ENCODE measurements at regions not wholly inside any gene's neighbourhood (a gene's known extent, or its start where the extent isn't known, plus 50 kb on each side); places are given as distances from the start of the nearest gene placed in this dataset.

DNA sequence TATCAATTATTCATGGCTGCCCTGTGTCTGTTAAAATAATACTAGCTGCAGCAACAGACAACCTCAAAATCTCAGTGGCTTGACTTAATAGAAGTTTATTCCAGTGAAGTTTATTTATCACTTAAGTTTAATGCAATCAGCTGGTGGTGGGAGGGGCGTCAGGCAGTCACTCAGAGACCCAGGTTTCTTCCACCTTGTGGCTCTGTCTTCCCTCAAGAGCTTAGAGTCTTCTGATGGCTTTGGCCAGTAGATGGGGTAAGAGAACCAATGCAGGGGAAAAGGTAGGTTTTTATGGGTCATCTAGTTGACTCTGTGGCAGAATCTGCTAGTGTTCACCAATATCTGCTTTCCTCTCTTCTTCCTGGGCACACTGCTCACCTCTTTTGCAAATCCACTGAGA lies 668.9 kb downstream of the AACS start:
- Histone ChIP-seq H3K27ac (ENCODE audit: low read depth, low read length) (no peak overlapping the region), H2AFZ (ENCODE audit: low read length) (no peak overlapping the region), H3K4me1 (ENCODE audit: insufficient read depth, low read length) (no peaks in the 10 kb centered on the region), H3K4me3 (ENCODE audit: insufficient read depth, low read length) (no peak overlapping the region), H3K9me3 (ENCODE audit: low read depth, low read length) (no peaks in the 10 kb centered on the region), H3K27me3 (ENCODE audit: insufficient read depth, low read length) (no peaks in the 10 kb centered on the region), H3K36me3 (ENCODE audit: insufficient read depth, low read length) (no peaks in the 10 kb centered on the region), H4K20me1 (ENCODE audit: insufficient read depth, low read length) (no peaks in the 10 kb centered on the region), H3K79me2 (ENCODE audit: insufficient read depth, low read length) (no peaks in the 10 kb centered on the region), H3K4me2 (ENCODE audit: insufficient read depth, low read length) (no peak overlapping the region)
- no peak for TF ChIP-seq CTCF (IDR thresholded peaks at IDR 0.05; ENCODE audit: extremely low read depth, low read depth, low read length)
- no peak for DNase-seq (ENCODE audit: insufficient read length, low spot score, missing footprints)

- Histone ChIP-seq H3K4me1 (ENCODE audit: insufficient read depth, low read length) (no peaks in the 10 kb centered on the region), H3K79me2 (ENCODE audit: insufficient read depth, low read length) (no peaks in the 10 kb centered on the region), H3K4me2 (ENCODE audit: insufficient read depth, low read length) (no peak overlapping the region), H4K20me1 (ENCODE audit: insufficient read depth, low read length) (no peaks in the 10 kb centered on the region), H3K9me3 (ENCODE audit: low read depth, low read length) (peaks cover 2% of the 10 kb centered on the region), H3K27me3 (ENCODE audit: insufficient read depth, low read length) (no peaks in the 10 kb centered on the region), H3K36me3 (ENCODE audit: insufficient read depth, low read length) (no peaks in the 10 kb centered on the region), H3K27ac (ENCODE audit: low read depth, low read length) (no peak overlapping the region), H2AFZ (ENCODE audit: low read length) (no peak overlapping the region), H3K4me3 (ENCODE audit: insufficient read depth, low read length) (no peak overlapping the region)
- no peak for TF ChIP-seq CTCF (IDR thresholded peaks at IDR 0.05; ENCODE audit: extremely low read depth, low read depth, low read length)
- DNase-seq (ENCODE audit: insufficient read length, low spot score, missing footprints): no peak
Measured at GRCh38 chr12:125738211-125738610, 673.0 kb downstream of the AACS start.

DNA sequence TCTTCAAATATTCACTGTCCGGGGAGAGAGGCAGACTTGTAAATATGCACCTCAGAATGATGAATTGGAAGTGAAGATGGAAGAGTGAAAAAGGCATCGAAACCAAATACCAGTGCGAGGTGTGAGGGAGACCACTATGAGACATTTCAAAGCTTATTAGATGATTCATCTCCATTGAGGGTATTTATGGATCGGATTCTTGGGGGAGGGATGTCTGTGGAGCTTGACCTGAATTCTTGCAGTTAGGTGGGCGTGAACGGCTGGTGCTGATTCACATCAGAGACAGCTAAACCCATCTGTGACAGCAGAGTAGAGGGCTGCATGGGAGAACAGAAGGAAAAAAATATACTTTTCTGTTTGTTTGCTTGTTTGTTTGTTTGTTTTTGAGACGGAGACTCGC lies 677.2 kb downstream of the AACS start:
- H3K27ac ChIP-seq (ENCODE audit: low read depth, low read length): no peak overlapping the region
- H3K79me2 ChIP-seq (ENCODE audit: insufficient read depth, low read length): no peaks in the 10 kb centered on the region
- H3K4me1 ChIP-seq (ENCODE audit: insufficient read depth, low read length): no peaks in the 10 kb centered on the region
- no peak for TF ChIP-seq CTCF (IDR thresholded peaks at IDR 0.05; ENCODE audit: extremely low read depth, low read depth, low read length)
- peaks cover 2% of the 10 kb centered on the region for H3K9me3 ChIP-seq (ENCODE audit: low read depth, low read length)
- H3K4me2 ChIP-seq (ENCODE audit: insufficient read depth, low read length): no peak overlapping the region
- H4K20me1 ChIP-seq (ENCODE audit: insufficient read depth, low read length): no peaks in the 10 kb centered on the region
- no peak overlapping the region for H2AFZ ChIP-seq (ENCODE audit: low read length)
- no peaks in the 10 kb centered on the region for H3K36me3 ChIP-seq (ENCODE audit: insufficient read depth, low read length)
- no peak overlapping the region for H3K4me3 ChIP-seq (ENCODE audit: insufficient read depth, low read length)
- no peaks in the 10 kb centered on the region for H3K27me3 ChIP-seq (ENCODE audit: insufficient read depth, low read length)
- no peak for DNase-seq (ENCODE audit: insufficient read length, low spot score, missing footprints)

- Histone ChIP-seq H2AFZ (ENCODE audit: low read length) (no peak overlapping the region), H3K4me3 (ENCODE audit: insufficient read depth, low read length) (no peak overlapping the region), H3K79me2 (ENCODE audit: insufficient read depth, low read length) (no peaks in the 10 kb centered on the region), H4K20me1 (ENCODE audit: insufficient read depth, low read length) (no peaks in the 10 kb centered on the region), H3K27ac (ENCODE audit: low read depth, low read length) (no peak overlapping the region), H3K4me1 (ENCODE audit: insufficient read depth, low read length) (no peaks in the 10 kb centered on the region), H3K36me3 (ENCODE audit: insufficient read depth, low read length) (no peaks in the 10 kb centered on the region), H3K9me3 (ENCODE audit: low read depth, low read length) (peaks cover 2% of the 10 kb centered on the region), H3K27me3 (ENCODE audit: insufficient read depth, low read length) (no peaks in the 10 kb centered on the region), H3K4me2 (ENCODE audit: insufficient read depth, low read length) (no peak overlapping the region)
- DNase-seq (ENCODE audit: insufficient read length, low spot score, missing footprints): no peak
- TF ChIP-seq CTCF (IDR thresholded peaks at IDR 0.05; ENCODE audit: extremely low read depth, low read depth, low read length): no peak
Measured at GRCh38 chr12:125744201-125744600, 679.0 kb downstream of the AACS start.
